ENCODE measurements at regions not wholly inside any gene's neighbourhood (a gene's known extent, or its start where the extent isn't known, plus 50 kb on each side); places are given as distances from the start of the nearest gene placed in this dataset.

- DNase-seq = peak in 1 of 2 experiments; percentile 6
These were observed 325.1 kb downstream of the ALG10 start for GRCh38 chr12:34347367-34347766.

GRCh38 chr12:34348064-34348463, 325.8 kb downstream of the ALG10 start:
- DNase-seq = no peak

GRCh38 chr12:34348836-34349672, 326.8 kb downstream of the ALG10 start:
- DNase-seq = no peak

- no peak for DNase-seq
These were observed 327.3 kb downstream of the ALG10 start for GRCh38 chr12:34349673-34349961.

- no peak for DNase-seq
These were observed 328.1 kb downstream of the ALG10 start for GRCh38 chr12:34350092-34351041.

- DNase-seq = no peak
These were observed 329.8 kb downstream of the ALG10 start for GRCh38 chr12:34352098-34352497.

- DNase-seq = no peak
These were observed 332.2 kb downstream of the ALG10 start for GRCh38 chr12:34354239-34355200.

- DNase-seq = no peak
These were observed 334.1 kb downstream of the ALG10 start for GRCh38 chr12:34356233-34356987.

GRCh38 chr12:34357791-34358190, 335.5 kb downstream of the ALG10 start:
- no peak for DNase-seq

GRCh38 chr12:34358198-34358597, 335.9 kb downstream of the ALG10 start:
- no peak for DNase-seq

- no peak for DNase-seq
These were observed 339.5 kb downstream of the ALG10 start for GRCh38 chr12:34361721-34362316.

- no peak for DNase-seq
These were observed 340.9 kb downstream of the ALG10 start for GRCh38 chr12:34363050-34363673.

- DNase-seq = no peak
These were observed 345.8 kb downstream of the ALG10 start for GRCh38 chr12:34368079-34368478.

- DNase-seq = no peak
These were observed 348.8 kb downstream of the ALG10 start for GRCh38 chr12:34371050-34371449.

GRCh38 chr12:34372003-34372402, 349.7 kb downstream of the ALG10 start:
- no peak for DNase-seq

GRCh38 chr12:34373926-34374325, 351.6 kb downstream of the ALG10 start:
- DNase-seq = no peak

GRCh38 chr12:34376133-34376799, 354.0 kb downstream of the ALG10 start:
- no peak for DNase-seq

- DNase-seq = no peak
These were observed 355.1 kb downstream of the ALG10 start for GRCh38 chr12:34377243-34378035.

GRCh38 chr12:34379142-34379541, 356.8 kb downstream of the ALG10 start:
- DNase-seq = no peak

- no peak for DNase-seq
These were observed 362.4 kb downstream of the ALG10 start for GRCh38 chr12:34384693-34385092.

Measured in NCI-H524 (cell line).